MCF 10A (cell line): ENCODE measurements at regions not wholly inside any gene's neighbourhood (a gene's known extent, or its start where the extent isn't known, plus 50 kb on each side); places are given as distances from the start of the nearest gene placed in this dataset.

Experiments
- BruUV-seq: library from RNA; stranded (reverse); fragments of 400-500 nt; replicated peaks from 2 replicates; lab custom pipeline; 2021; lab: Mats Ljungman, UMichigan
- CTCF ChIA-PET: fragments of 300-600 bp; sonication (Branson Sonifier 250); formaldehyde crosslinking; extraction: SDS; loops from one replicate; lab custom pipeline; 2021; ENCODE audit warnings: antibody characterized with exemption, inconsistent platforms; lab: Yijun Ruan, JAX
- POLR2A ChIA-PET: fragments of 300-600, 350-650 bp; sonication (Branson Sonifier 250); formaldehyde crosslinking; extraction: SDS; loops from one replicate; lab custom pipeline; 2020; ENCODE audit warnings: antibody characterized with exemption, inconsistent platforms; lab: Yijun Ruan, JAX
- DNase-seq: peaks from one replicate; pipeline ENCODE4 v3.0.0-alpha.2; 2018; ENCODE audit not compliant: unreplicated experiment
- H3K27ac Mint-ChIP-seq: one replicate; pipeline ENCODE4 v1.8.0; 2022; ENCODE audit warnings: mild to moderate bottlenecking, low read depth, mixed read lengths; ENCODE audit not compliant: unreplicated experiment
- H3K27me3 Mint-ChIP-seq: one replicate; pipeline ENCODE4 v1.8.0; 2022; ENCODE audit warnings: mixed read lengths; ENCODE audit not compliant: insufficient read depth, unreplicated experiment
- H3K36me3 Mint-ChIP-seq: one replicate; pipeline ENCODE4 v1.8.0; 2022; ENCODE audit warnings: mild to moderate bottlenecking, moderate library complexity, mixed read lengths; ENCODE audit not compliant: insufficient read depth, unreplicated experiment
- H3K4me1 Mint-ChIP-seq: one replicate; pipeline ENCODE4 v1.8.0; 2022; ENCODE audit warnings: mixed read lengths; ENCODE audit not compliant: insufficient read depth, unreplicated experiment
- H3K4me3 Mint-ChIP-seq: one replicate; pipeline ENCODE4 v1.8.0; 2022; ENCODE audit warnings: mild to moderate bottlenecking, moderate library complexity, mixed read lengths; ENCODE audit not compliant: unreplicated experiment
- H3K9me3 Mint-ChIP-seq: one replicate; pipeline ENCODE4 v1.8.0; 2022; ENCODE audit warnings: mixed read lengths; ENCODE audit not compliant: unreplicated experiment
- CTCF ChIP-seq: fragments of 200-600 bp; IDR thresholded peaks from one replicate; pipeline ENCODE4 v1.8.0; 2022; ENCODE audit warnings: antibody characterized with exemption, mild to moderate bottlenecking; ENCODE audit not compliant: unreplicated experiment
- intact Hi-C: fragments of 100-400 bp; cut with micrococcal nuclease; formaldehyde crosslinking; loops from 2 replicates; pipeline ENCODE4 v1.14.1; 2022

GRCh38 chr6:92377137-92377536, 1042.2 kb downstream of the EPHA7 start:
- H3K4me3 Mint-ChIP-seq = no peak overlapping the region
- TF ChIP-seq CTCF = no peak
- intact Hi-C loops = no loop called here
- no peaks in the 10 kb centered on the region for H3K36me3 Mint-ChIP-seq
- no peak for DNase-seq
- no peaks in the 10 kb centered on the region for H3K4me1 Mint-ChIP-seq
- no peaks in the 10 kb centered on the region for H3K9me3 Mint-ChIP-seq
- ChIA-PET CTCF (interaction anchor here (0.5 kb wide), 1 partner anchor 112 kb away, joined by 3 read pairs; no protein-coding TSS in a partner anchor), POLR2A (no interaction called here)
- no peak overlapping the region for H3K27ac Mint-ChIP-seq
- no TSS peak for BruUV-seq
- H3K27me3 Mint-ChIP-seq = peaks cover 16% of the 10 kb centered on the region

- Mint-ChIP-seq H3K9me3 (no peaks in the 10 kb centered on the region), H3K27ac (no peak overlapping the region), H3K4me1 (no peaks in the 10 kb centered on the region), H3K27me3 (peaks cover 21% of the 10 kb centered on the region), H3K36me3 (no peaks in the 10 kb centered on the region), H3K4me3 (no peak overlapping the region)
- BruUV-seq = no TSS peak
- ChIA-PET POLR2A (no interaction called here), CTCF (no interaction called here)
- TF ChIP-seq CTCF = no peak
- no peak for DNase-seq
- intact Hi-C loops = no loop called here
These were observed 1042.7 kb downstream of the EPHA7 start for GRCh38 chr6:92376691-92377090.

- no peak for DNase-seq
- Mint-ChIP-seq H3K27me3 (peaks cover 33% of the 10 kb centered on the region), H3K9me3 (no peaks in the 10 kb centered on the region), H3K36me3 (no peaks in the 10 kb centered on the region), H3K4me3 (no peak overlapping the region), H3K27ac (no peak overlapping the region), H3K4me1 (no peaks in the 10 kb centered on the region)
- ChIA-PET CTCF (interaction anchor here (0.5 to 1.1 kb wide), 5 partner anchors 203 to 944 kb away, joined by 3 read pairs; no protein-coding TSS in a partner anchor), POLR2A (no interaction called here)
- intact Hi-C loops = no loop called here
- no peak for TF ChIP-seq CTCF
- no TSS peak for BruUV-seq
These were observed 1047.8 kb downstream of the EPHA7 start for GRCh38 chr6:92371211-92372208.

GRCh38 chr6:92369309-92369708, 1050.0 kb downstream of the EPHA7 start:
- H3K9me3 Mint-ChIP-seq = no peaks in the 10 kb centered on the region
- no peak for DNase-seq

More at GRCh38 chr6:92369309-92369708, 1050.0 kb downstream of the EPHA7 start:
- ChIA-PET CTCF (no interaction called here), POLR2A (no interaction called here)
- no peak overlapping the region for H3K27ac Mint-ChIP-seq
- no peak overlapping the region for H3K4me3 Mint-ChIP-seq
- intact Hi-C loops = no loop called here
- H3K27me3 Mint-ChIP-seq = peaks cover 51% of the 10 kb centered on the region
- no peaks in the 10 kb centered on the region for H3K36me3 Mint-ChIP-seq
- no peaks in the 10 kb centered on the region for H3K4me1 Mint-ChIP-seq
- BruUV-seq = no TSS peak
- TF ChIP-seq CTCF = no peak
